ENCODE measurements at regions not wholly inside any gene's neighbourhood (a gene's known extent, or its start where the extent isn't known, plus 50 kb on each side); places are given as distances from the start of the nearest gene placed in this dataset.

DNA sequence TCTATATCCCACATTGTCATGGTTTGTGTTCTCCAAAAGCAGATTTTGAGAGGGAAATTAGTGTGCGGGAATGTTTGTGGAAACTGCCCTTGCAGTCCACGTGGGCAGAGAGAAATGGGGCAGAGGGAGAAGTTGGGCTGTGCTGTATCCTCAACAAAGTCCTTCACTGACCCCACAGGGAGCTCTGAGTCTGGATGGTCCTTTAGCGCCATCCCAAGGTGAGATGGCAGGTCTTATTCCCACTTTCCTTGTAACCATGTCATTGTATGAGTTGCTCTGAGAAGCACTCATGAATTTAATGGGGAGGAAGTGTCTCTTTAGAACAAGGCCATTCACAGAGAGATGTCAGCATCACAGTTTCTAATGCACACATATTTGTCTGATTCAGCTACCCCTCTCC, 127.1 kb downstream of the ANKRD18B start:
- intact Hi-C loops (cut with DNase I), result no loop called here
- no peaks in the 10 kb centered on the region for H3K4me1 ChIP-seq (ENCODE audit: control insufficient read depth in 2 of 3, insufficient read depth in 2 of 3, low read depth in 1 of 3, low read length in 3 of 3)
- no peaks in the 10 kb centered on the region for H3K9me3 ChIP-seq (ENCODE audit: control insufficient read depth in 2 of 3, insufficient read depth in 1 of 3, low read length in 3 of 3)
- FAIRE-seq (no peak), DNase-seq (no peak)
- no peak overlapping the region for H3K9ac ChIP-seq (ENCODE audit: low read length in 3 of 3)
- H3K27me3 ChIP-seq (ENCODE audit: control insufficient read depth, insufficient read depth, low read length), result no peaks in the 10 kb centered on the region
- no peaks in the 10 kb centered on the region for H3K36me3 ChIP-seq (ENCODE audit: control insufficient read depth in 2 of 3, insufficient read depth in 3 of 3, low read length in 3 of 3)
- no peak for TF ChIP-seq CTCF (IDR thresholded peaks at IDR 0.05; ENCODE audit: borderline replicate concordance, extremely low read depth, insufficient read depth)
- H3K27ac ChIP-seq (ENCODE audit: low read depth in 2 of 2, low read length in 2 of 2), result no peak overlapping the region
- H3K4me3 ChIP-seq (ENCODE audit: low read length in 3 of 3), result no peak overlapping the region

- H3K9ac ChIP-seq (ENCODE audit: low read length in 3 of 3), result no peak overlapping the region
- no peak for TF ChIP-seq CTCF (IDR thresholded peaks at IDR 0.05; ENCODE audit: borderline replicate concordance, extremely low read depth, insufficient read depth)
- intact Hi-C loops (cut with DNase I), result no loop called here
- DNase-seq (no peak), FAIRE-seq (no peak)
- no peaks in the 10 kb centered on the region for H3K36me3 ChIP-seq (ENCODE audit: control insufficient read depth in 2 of 3, insufficient read depth in 3 of 3, low read length in 3 of 3)
- no peak overlapping the region for H3K27ac ChIP-seq (ENCODE audit: low read depth in 2 of 2, low read length in 2 of 2)
- no peaks in the 10 kb centered on the region for H3K9me3 ChIP-seq (ENCODE audit: control insufficient read depth in 2 of 3, insufficient read depth in 1 of 3, low read length in 3 of 3)
- H3K4me1 ChIP-seq (ENCODE audit: control insufficient read depth in 2 of 3, insufficient read depth in 2 of 3, low read depth in 1 of 3, low read length in 3 of 3), result no peaks in the 10 kb centered on the region
- no peaks in the 10 kb centered on the region for H3K27me3 ChIP-seq (ENCODE audit: control insufficient read depth, insufficient read depth, low read length)
- H3K4me3 ChIP-seq (ENCODE audit: low read length in 3 of 3), result no peak overlapping the region
Observed at GRCh38 chr9:33659921-33660320, 135.4 kb upstream of the PRSS3 start.

- Histone ChIP-seq H3K27ac (ENCODE audit: low read depth in 2 of 2, low read length in 2 of 2) (no peak overlapping the region), H3K4me3 (ENCODE audit: low read length in 3 of 3) (no peak overlapping the region), H3K9ac (ENCODE audit: low read length in 3 of 3) (no peak overlapping the region), H3K9me3 (ENCODE audit: control insufficient read depth in 2 of 3, insufficient read depth in 1 of 3, low read length in 3 of 3) (no peaks in the 10 kb centered on the region), H3K27me3 (ENCODE audit: control insufficient read depth, insufficient read depth, low read length) (no peaks in the 10 kb centered on the region), H3K4me1 (ENCODE audit: control insufficient read depth in 2 of 3, insufficient read depth in 2 of 3, low read depth in 1 of 3, low read length in 3 of 3) (no peaks in the 10 kb centered on the region), H3K36me3 (ENCODE audit: control insufficient read depth in 2 of 3, insufficient read depth in 3 of 3, low read length in 3 of 3) (no peaks in the 10 kb centered on the region)
- no peak for TF ChIP-seq CTCF (IDR thresholded peaks at IDR 0.05; ENCODE audit: borderline replicate concordance, extremely low read depth, insufficient read depth)
- DNase-seq (no peak), FAIRE-seq (no peak)
- intact Hi-C loops (cut with DNase I), result no loop called here
Observed at GRCh38 chr9:33660772-33661171, 134.6 kb upstream of the PRSS3 start.

- TF ChIP-seq CTCF (IDR thresholded peaks at IDR 0.05; ENCODE audit: borderline replicate concordance, extremely low read depth, insufficient read depth), result no peak
- no peak overlapping the region for H3K4me3 ChIP-seq (ENCODE audit: low read length in 3 of 3)
- FAIRE-seq (no peak), DNase-seq (peak in 1 of 5 donors; percentile 20)
- no peaks in the 10 kb centered on the region for H3K36me3 ChIP-seq (ENCODE audit: control insufficient read depth in 2 of 3, insufficient read depth in 3 of 3, low read length in 3 of 3)
- no peaks in the 10 kb centered on the region for H3K9me3 ChIP-seq (ENCODE audit: control insufficient read depth in 2 of 3, insufficient read depth in 1 of 3, low read length in 3 of 3)
- H3K9ac ChIP-seq (ENCODE audit: low read length in 3 of 3), result no peak overlapping the region
- no peaks in the 10 kb centered on the region for H3K4me1 ChIP-seq (ENCODE audit: control insufficient read depth in 2 of 3, insufficient read depth in 2 of 3, low read depth in 1 of 3, low read length in 3 of 3)
- no peak overlapping the region for H3K27ac ChIP-seq (ENCODE audit: low read depth in 2 of 2, low read length in 2 of 2)
- no peaks in the 10 kb centered on the region for H3K27me3 ChIP-seq (ENCODE audit: control insufficient read depth, insufficient read depth, low read length)
- intact Hi-C loops (cut with DNase I), result no loop called here
Observed at GRCh38 chr9:33661176-33661575, 134.2 kb upstream of the PRSS3 start.
